ENCODE measurements at regions not wholly inside any gene's neighbourhood (a gene's known extent, or its start where the extent isn't known, plus 50 kb on each side); places are given as distances from the start of the nearest gene placed in this dataset.

DNA sequence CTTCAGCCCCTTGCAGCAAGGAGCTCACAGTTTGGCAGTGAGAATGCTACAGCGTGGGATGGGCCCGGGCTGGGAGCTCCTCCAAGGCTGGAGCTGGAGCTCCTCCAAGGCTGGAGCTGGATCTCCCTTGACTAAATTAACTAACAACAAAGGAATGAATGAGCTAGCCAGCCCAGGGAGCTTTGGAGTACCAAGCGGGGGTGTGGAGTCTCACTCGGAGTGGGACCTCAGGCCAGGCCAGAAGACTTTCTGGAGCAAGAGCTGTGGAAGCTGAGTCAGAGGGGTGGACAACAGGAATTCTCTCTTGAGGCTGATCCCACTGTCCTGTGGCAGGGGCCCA is 244.7 kb upstream of the HS6ST1 start:
- Histone ChIP-seq H3K4me1 (ENCODE audit: low read length) (no peaks in the 10 kb centered on the region), H2AFZ (ENCODE audit: low read length) (no peak overlapping the region), H3K27ac (ENCODE audit: low read length) (no peak overlapping the region), H3K79me2 (ENCODE audit: low read length) (no peaks in the 10 kb centered on the region), H3K4me3 (ENCODE audit: low read length) (no peak overlapping the region), H3K36me3 (ENCODE audit: insufficient read depth, low read length) (no peaks in the 10 kb centered on the region), H3K9ac (ENCODE audit: low read length) (no peak overlapping the region), H3K9me3 (ENCODE audit: low read length) (no peaks in the 10 kb centered on the region), H3K4me2 (ENCODE audit: low read depth, low read length, poor library complexity, severe bottlenecking) (no peak overlapping the region), H4K20me1 (ENCODE audit: insufficient read depth, low read depth, low read length) (no peaks in the 10 kb centered on the region), H3K27me3 (ENCODE audit: low read length) (no peaks in the 10 kb centered on the region), H3K9me2 (replicated peaks; ENCODE audit: insufficient read depth, low read length) (no peaks in the 10 kb centered on the region)
- no peak for DNase-seq

DNA sequence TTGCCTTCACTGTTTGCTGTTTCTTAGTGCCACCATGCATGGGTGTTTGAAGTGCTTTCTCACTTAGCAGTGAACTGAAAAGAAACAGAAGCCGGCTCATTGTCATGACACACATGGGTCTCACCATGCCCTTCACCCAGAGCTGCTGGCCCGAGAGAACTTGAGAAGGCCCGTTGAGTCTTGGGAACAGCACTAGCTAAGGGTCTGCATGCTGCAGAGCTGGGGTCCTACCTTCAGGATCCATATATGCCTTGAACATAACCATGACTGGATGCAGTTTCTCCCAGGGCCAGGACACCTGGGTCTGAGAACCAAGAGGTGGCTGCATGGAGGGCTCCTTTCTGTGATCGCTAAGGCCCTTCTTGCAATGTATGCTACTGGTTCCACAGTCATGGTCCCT is 245.5 kb upstream of the HS6ST1 start:
- Histone ChIP-seq H3K4me1 (ENCODE audit: low read length) (no peaks in the 10 kb centered on the region), H3K9me2 (replicated peaks; ENCODE audit: insufficient read depth, low read length) (no peaks in the 10 kb centered on the region), H3K36me3 (ENCODE audit: insufficient read depth, low read length) (no peaks in the 10 kb centered on the region), H3K27ac (ENCODE audit: low read length) (no peak overlapping the region), H3K9me3 (ENCODE audit: low read length) (no peaks in the 10 kb centered on the region), H2AFZ (ENCODE audit: low read length) (no peak overlapping the region), H3K27me3 (ENCODE audit: low read length) (no peaks in the 10 kb centered on the region), H3K4me2 (ENCODE audit: low read depth, low read length, poor library complexity, severe bottlenecking) (no peak overlapping the region), H3K4me3 (ENCODE audit: low read length) (no peak overlapping the region), H4K20me1 (ENCODE audit: insufficient read depth, low read depth, low read length) (no peaks in the 10 kb centered on the region), H3K9ac (ENCODE audit: low read length) (no peak overlapping the region), H3K79me2 (ENCODE audit: low read length) (no peaks in the 10 kb centered on the region)
- no peak for DNase-seq

DNA sequence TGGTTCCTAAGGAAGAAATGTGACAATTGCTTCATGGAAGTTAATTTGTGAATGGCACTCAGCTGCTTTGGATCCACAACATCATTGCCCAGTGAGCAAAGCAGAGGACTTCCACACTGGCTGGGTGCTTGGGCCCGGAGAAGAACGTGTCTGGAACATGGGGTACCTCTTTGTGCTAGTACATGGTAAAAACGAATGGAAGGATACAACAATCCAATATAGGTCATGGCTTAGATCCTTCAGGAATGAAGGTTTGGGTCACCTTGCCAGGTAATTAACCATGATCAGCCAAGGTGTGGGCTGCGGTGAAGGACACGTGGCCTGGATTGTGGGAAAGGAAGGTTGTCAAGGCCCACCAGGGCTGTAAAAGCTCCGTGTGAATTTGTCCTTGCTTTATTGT is 245.9 kb upstream of the HS6ST1 start:
- no peak for DNase-seq
- Histone ChIP-seq H3K9ac (ENCODE audit: low read length) (no peak overlapping the region), H3K4me3 (ENCODE audit: low read length) (no peak overlapping the region), H2AFZ (ENCODE audit: low read length) (no peak overlapping the region), H3K36me3 (ENCODE audit: insufficient read depth, low read length) (no peaks in the 10 kb centered on the region), H3K79me2 (ENCODE audit: low read length) (no peaks in the 10 kb centered on the region), H4K20me1 (ENCODE audit: insufficient read depth, low read depth, low read length) (no peaks in the 10 kb centered on the region), H3K27ac (ENCODE audit: low read length) (no peak overlapping the region), H3K4me1 (ENCODE audit: low read length) (no peaks in the 10 kb centered on the region), H3K4me2 (ENCODE audit: low read depth, low read length, poor library complexity, severe bottlenecking) (no peak overlapping the region), H3K9me2 (replicated peaks; ENCODE audit: insufficient read depth, low read length) (no peaks in the 10 kb centered on the region), H3K9me3 (ENCODE audit: low read length) (no peaks in the 10 kb centered on the region), H3K27me3 (ENCODE audit: low read length) (no peaks in the 10 kb centered on the region)

DNA sequence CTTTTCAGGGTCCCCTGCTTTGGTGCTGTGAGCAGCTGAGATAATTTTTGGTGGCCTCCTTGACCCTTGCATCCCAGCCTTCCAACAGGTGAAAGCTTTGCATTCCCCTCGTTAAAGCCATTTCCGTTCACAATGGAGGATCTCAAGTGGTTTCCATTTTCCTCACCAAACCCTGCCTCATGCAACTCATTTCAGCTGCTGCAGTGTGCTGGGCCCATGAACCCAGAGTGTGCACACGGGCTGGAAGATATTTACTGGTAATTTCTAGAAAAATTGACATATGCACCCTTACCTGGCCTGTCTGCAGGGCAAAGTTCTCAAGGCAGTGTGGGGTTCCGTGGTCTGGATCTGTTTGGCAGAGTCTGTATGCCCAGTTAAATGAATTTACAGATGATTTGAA is 246.8 kb upstream of the HS6ST1 start:
- no peak for DNase-seq
- no peaks in the 10 kb centered on the region for H3K9me2 ChIP-seq (replicated peaks; ENCODE audit: insufficient read depth, low read length)
- no peak overlapping the region for H3K27ac ChIP-seq (ENCODE audit: low read length)
- no peak overlapping the region for H2AFZ ChIP-seq (ENCODE audit: low read length)
- H3K4me2 ChIP-seq (ENCODE audit: low read depth, low read length, poor library complexity, severe bottlenecking) = no peak overlapping the region
- H3K4me3 ChIP-seq (ENCODE audit: low read length) = no peak overlapping the region
- H4K20me1 ChIP-seq (ENCODE audit: insufficient read depth, low read depth, low read length) = no peaks in the 10 kb centered on the region
- no peaks in the 10 kb centered on the region for H3K9me3 ChIP-seq (ENCODE audit: low read length)
- no peak overlapping the region for H3K9ac ChIP-seq (ENCODE audit: low read length)
- no peaks in the 10 kb centered on the region for H3K79me2 ChIP-seq (ENCODE audit: low read length)
- no peaks in the 10 kb centered on the region for H3K27me3 ChIP-seq (ENCODE audit: low read length)
- H3K4me1 ChIP-seq (ENCODE audit: low read length) = no peaks in the 10 kb centered on the region
- H3K36me3 ChIP-seq (ENCODE audit: insufficient read depth, low read length) = no peaks in the 10 kb centered on the region

DNA sequence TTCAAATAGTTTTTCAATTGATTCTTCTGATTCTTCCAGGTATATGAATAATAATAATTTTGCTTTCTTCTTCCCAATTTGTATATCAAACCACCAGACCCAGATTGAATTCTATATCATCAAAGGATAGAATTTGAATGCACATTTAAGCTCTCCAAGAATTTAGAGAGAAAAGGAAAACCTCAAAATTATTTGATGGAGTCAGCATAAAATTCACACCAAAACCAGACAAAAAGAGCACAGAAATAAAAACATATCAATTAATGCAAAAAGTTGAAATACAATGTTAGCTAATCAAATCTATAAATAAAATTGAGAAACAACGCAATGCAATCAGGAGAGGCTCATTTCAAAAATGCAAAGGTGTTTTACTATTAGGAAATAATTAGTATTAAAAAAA is 248.0 kb upstream of the HS6ST1 start:
- H3K36me3 ChIP-seq (ENCODE audit: insufficient read depth, low read length) = no peaks in the 10 kb centered on the region
- no peak overlapping the region for H3K4me2 ChIP-seq (ENCODE audit: low read depth, low read length, poor library complexity, severe bottlenecking)
- no peak for DNase-seq
- H3K9me3 ChIP-seq (ENCODE audit: low read length) = no peaks in the 10 kb centered on the region
- no peaks in the 10 kb centered on the region for H4K20me1 ChIP-seq (ENCODE audit: insufficient read depth, low read depth, low read length)
- no peak overlapping the region for H3K9ac ChIP-seq (ENCODE audit: low read length)
- H3K27me3 ChIP-seq (ENCODE audit: low read length) = no peaks in the 10 kb centered on the region
- H2AFZ ChIP-seq (ENCODE audit: low read length) = no peak overlapping the region
- no peak overlapping the region for H3K4me3 ChIP-seq (ENCODE audit: low read length)
- no peaks in the 10 kb centered on the region for H3K4me1 ChIP-seq (ENCODE audit: low read length)
- no peaks in the 10 kb centered on the region for H3K79me2 ChIP-seq (ENCODE audit: low read length)
- no peak overlapping the region for H3K27ac ChIP-seq (ENCODE audit: low read length)
- H3K9me2 ChIP-seq (replicated peaks; ENCODE audit: insufficient read depth, low read length) = no peaks in the 10 kb centered on the region

DNA sequence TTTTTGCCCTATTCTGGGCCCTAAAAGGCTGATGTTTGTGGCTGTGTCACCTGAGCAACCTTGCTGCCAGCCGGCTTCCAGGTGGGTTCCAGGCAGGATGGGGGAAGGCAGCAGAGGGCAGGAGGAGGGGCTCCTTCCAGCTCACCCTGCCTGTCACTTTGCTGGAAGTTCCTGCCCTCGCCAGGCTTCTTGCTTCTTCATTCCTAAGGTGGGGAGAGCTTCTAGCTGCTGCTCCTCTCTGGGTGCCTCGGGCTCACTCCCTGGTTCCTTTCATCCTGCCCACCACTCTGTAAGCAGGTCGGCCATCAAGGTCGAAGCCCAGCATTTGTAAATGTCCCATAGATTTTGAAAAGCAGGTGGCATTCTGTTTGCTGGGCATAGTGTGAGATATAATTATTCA is 249.4 kb upstream of the HS6ST1 start:
- no peaks in the 10 kb centered on the region for H3K79me2 ChIP-seq (ENCODE audit: low read length)
- no peak overlapping the region for H2AFZ ChIP-seq (ENCODE audit: low read length)
- H3K36me3 ChIP-seq (ENCODE audit: insufficient read depth, low read length) = no peaks in the 10 kb centered on the region
- no peaks in the 10 kb centered on the region for H3K9me2 ChIP-seq (replicated peaks; ENCODE audit: insufficient read depth, low read length)
- H3K4me3 ChIP-seq (ENCODE audit: low read length) = no peak overlapping the region
- H3K9me3 ChIP-seq (ENCODE audit: low read length) = no peaks in the 10 kb centered on the region
- H3K4me1 ChIP-seq (ENCODE audit: low read length) = no peaks in the 10 kb centered on the region
- no peaks in the 10 kb centered on the region for H3K27me3 ChIP-seq (ENCODE audit: low read length)
- no peak overlapping the region for H3K4me2 ChIP-seq (ENCODE audit: low read depth, low read length, poor library complexity, severe bottlenecking)
- no peaks in the 10 kb centered on the region for H4K20me1 ChIP-seq (ENCODE audit: insufficient read depth, low read depth, low read length)
- no peak for DNase-seq
- H3K9ac ChIP-seq (ENCODE audit: low read length) = no peak overlapping the region
- H3K27ac ChIP-seq (ENCODE audit: low read length) = no peak overlapping the region

DNA sequence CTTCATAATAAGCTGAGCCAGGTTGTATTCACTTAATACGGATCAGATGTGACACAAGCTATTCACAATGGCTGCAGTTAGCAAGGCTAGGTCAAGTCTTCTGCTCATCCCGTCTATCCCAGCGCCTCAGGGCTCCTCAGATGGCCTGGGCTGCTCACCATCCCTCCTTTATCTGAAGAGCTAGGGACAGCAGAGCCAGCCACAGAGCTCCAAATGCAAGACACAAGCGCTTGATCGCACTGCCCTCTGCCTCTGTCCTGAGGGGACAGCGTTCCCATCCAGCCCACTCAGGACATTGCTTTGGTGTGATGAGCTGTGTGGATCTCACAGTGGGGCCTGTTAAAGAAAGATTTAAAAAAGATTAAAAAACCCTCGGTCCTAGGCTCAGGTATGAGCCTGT is 254.4 kb upstream of the HS6ST1 start:
- Histone ChIP-seq H3K9me2 (replicated peaks; ENCODE audit: insufficient read depth, low read length) (no peaks in the 10 kb centered on the region), H3K4me3 (ENCODE audit: low read length) (no peak overlapping the region), H3K9ac (ENCODE audit: low read length) (no peak overlapping the region), H3K27ac (ENCODE audit: low read length) (no peak overlapping the region), H3K4me1 (ENCODE audit: low read length) (no peaks in the 10 kb centered on the region), H3K4me2 (ENCODE audit: low read depth, low read length, poor library complexity, severe bottlenecking) (no peak overlapping the region), H3K27me3 (ENCODE audit: low read length) (no peaks in the 10 kb centered on the region), H4K20me1 (ENCODE audit: insufficient read depth, low read depth, low read length) (no peaks in the 10 kb centered on the region), H2AFZ (ENCODE audit: low read length) (no peak overlapping the region), H3K9me3 (ENCODE audit: low read length) (no peaks in the 10 kb centered on the region), H3K36me3 (ENCODE audit: insufficient read depth, low read length) (no peaks in the 10 kb centered on the region), H3K79me2 (ENCODE audit: low read length) (no peaks in the 10 kb centered on the region)
- DNase-seq = no peak

DNA sequence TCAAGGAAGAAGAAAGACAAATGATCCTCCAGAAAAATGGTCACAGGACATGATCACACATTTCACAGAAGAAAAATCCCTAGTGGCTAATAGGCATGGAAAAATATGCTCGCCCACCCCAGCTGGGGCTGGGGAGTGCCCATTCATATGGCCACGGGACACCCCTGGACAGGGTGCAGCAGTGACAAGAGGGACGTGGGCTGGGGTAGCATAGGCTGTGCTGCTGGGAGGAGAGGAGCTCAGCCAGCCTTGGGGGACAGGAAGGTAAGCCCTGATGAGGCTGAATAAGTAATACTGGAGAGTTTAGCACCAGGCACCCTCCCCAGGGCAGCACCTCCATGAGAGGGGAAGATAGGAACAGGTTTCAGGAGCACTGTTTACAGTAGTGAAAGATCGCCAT is 254.9 kb upstream of the HS6ST1 start:
- Histone ChIP-seq H3K4me2 (ENCODE audit: low read depth, low read length, poor library complexity, severe bottlenecking) (no peak overlapping the region), H3K4me3 (ENCODE audit: low read length) (no peak overlapping the region), H3K9ac (ENCODE audit: low read length) (no peak overlapping the region), H3K27me3 (ENCODE audit: low read length) (no peaks in the 10 kb centered on the region), H3K36me3 (ENCODE audit: insufficient read depth, low read length) (no peaks in the 10 kb centered on the region), H3K27ac (ENCODE audit: low read length) (no peak overlapping the region), H3K9me2 (replicated peaks; ENCODE audit: insufficient read depth, low read length) (no peaks in the 10 kb centered on the region), H2AFZ (ENCODE audit: low read length) (no peak overlapping the region), H3K4me1 (ENCODE audit: low read length) (no peaks in the 10 kb centered on the region), H3K9me3 (ENCODE audit: low read length) (no peaks in the 10 kb centered on the region), H3K79me2 (ENCODE audit: low read length) (no peaks in the 10 kb centered on the region), H4K20me1 (ENCODE audit: insufficient read depth, low read depth, low read length) (no peaks in the 10 kb centered on the region)
- no peak for DNase-seq

DNA sequence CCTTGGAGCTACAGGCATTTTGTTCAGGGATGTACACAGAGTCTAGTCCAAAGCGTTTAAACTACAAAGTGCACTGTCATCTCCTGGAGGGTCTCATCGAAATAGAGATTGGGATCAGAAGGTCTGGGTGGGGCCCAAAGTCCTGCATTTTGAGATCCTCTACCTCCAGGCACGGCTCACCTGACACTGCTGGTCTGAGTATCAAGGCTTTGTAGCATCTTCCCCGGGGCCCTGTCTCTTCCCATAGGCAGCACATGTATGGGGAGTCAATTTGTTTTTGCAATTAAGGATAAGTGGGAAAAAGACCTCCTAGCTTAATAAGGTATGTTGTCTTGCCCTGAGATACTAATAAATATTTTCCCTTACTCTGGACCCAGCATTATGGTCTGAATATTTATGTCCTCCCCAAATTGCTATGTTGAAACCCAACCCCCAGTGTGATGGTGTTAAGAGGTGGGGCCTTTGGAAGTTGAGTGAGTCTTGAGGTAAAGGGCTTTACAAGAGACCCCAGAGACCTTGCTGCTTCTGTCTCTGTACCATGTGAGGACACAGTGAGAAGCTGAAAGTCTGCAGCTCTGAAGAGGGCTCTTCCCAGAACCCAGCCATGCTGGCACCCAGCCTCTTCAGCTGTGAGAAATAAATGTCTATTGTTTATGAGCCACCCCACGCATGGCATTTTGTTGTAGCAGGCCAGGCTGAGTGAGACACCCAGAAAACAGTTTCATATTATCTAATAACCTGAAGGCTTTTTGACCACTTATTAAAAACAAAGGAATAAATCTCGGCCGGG is 258.7 kb upstream of the HS6ST1 start:
- H3K9me2 ChIP-seq (replicated peaks; ENCODE audit: insufficient read depth, low read length) = no peaks in the 10 kb centered on the region
- no peaks in the 10 kb centered on the region for H3K36me3 ChIP-seq (ENCODE audit: insufficient read depth, low read length)
- H3K4me3 ChIP-seq (ENCODE audit: low read length) = no peak overlapping the region
- no peak overlapping the region for H3K9ac ChIP-seq (ENCODE audit: low read length)
- no peak overlapping the region for H2AFZ ChIP-seq (ENCODE audit: low read length)
- no peaks in the 10 kb centered on the region for H3K4me1 ChIP-seq (ENCODE audit: low read length)
- no peak overlapping the region for H3K27ac ChIP-seq (ENCODE audit: low read length)
- H3K9me3 ChIP-seq (ENCODE audit: low read length) = no peaks in the 10 kb centered on the region
- H3K79me2 ChIP-seq (ENCODE audit: low read length) = no peaks in the 10 kb centered on the region
- H4K20me1 ChIP-seq (ENCODE audit: insufficient read depth, low read depth, low read length) = no peaks in the 10 kb centered on the region
- no peak for DNase-seq
- no peak overlapping the region for H3K4me2 ChIP-seq (ENCODE audit: low read depth, low read length, poor library complexity, severe bottlenecking)
- H3K27me3 ChIP-seq (ENCODE audit: low read length) = no peaks in the 10 kb centered on the region
